GM23338 (cell line): ENCODE measurements at regions not wholly inside any gene's neighbourhood (a gene's known extent, or its start where the extent isn't known, plus 50 kb on each side); places are given as distances from the start of the nearest gene placed in this dataset.

ENCODE experiments used
- CREB1 ChIP-seq: fragments of 250-450 bp; sonication (Bioruptor Pico); IDR thresholded peaks from 2 replicates; pipeline ENCODE4 v1.5.0; 2020; ENCODE audit warnings: low read depth, mild to moderate bottlenecking, moderate library complexity
- EZH2 ChIP-seq: fragments of 200-600 bp; sonication (generic); IDR thresholded peaks from one replicate; pipeline ENCODE4 v1.8.0; 2017; ENCODE audit warnings: antibody characterized with exemption, mild to moderate bottlenecking, low read depth; ENCODE audit not compliant: unreplicated experiment
- EZH2phosphoT487 ChIP-seq: fragments of 200-600 bp; sonication (generic); IDR thresholded peaks from one replicate; pipeline ENCODE4 v1.8.1; 2018; ENCODE audit warnings: antibody characterized with exemption; ENCODE audit not compliant: unreplicated experiment
- JUNB ChIP-seq: IDR thresholded peaks from one replicate; pipeline ENCODE4 v1.6.1; 2016; ENCODE audit warnings: antibody characterized with exemption; ENCODE audit not compliant: unreplicated experiment
- POLR2AphosphoS5 ChIP-seq: IDR thresholded peaks from 2 replicates; pipeline ENCODE4 v1.6.1; 2016; ENCODE audit warnings: antibody characterized with exemption, low read depth
- TF ChIP-seq, protein P1 (sequence below), 2 experiments: fragments of 200-600 bp in 1 of 2; sonication (generic) in 1 of 2; conservative IDR thresholded peaks; 2 replicates each; pipeline versions ENCODE4 v1.5.1 to v1.6.1; 2016 to 2017; ENCODE audit warnings: antibody characterized with exemption in 2 of 2, low read depth in 2 of 2, mild to moderate bottlenecking in 2 of 2, moderate library complexity in 1 of 2

DNA sequence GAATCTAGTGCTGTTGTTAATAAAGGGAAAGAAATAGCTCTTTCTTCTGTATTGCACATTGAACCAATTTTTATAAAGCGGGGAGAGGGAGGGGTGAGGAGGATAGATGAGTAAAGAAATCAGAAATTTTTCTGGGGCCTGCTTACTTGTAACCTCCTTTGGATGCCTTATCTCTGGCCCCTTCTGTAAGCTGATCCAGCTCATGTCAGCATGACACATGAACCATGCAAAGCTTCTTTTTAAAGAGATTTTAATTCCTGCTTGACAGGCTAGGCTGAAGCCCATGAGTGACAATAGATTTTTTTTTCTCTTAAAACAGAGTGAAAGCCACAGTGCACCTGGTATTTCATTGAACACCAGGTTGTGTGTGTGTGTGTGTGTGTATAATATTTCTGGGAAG lies 325.3 kb downstream of the PRL start:
- TF ChIP-seq EZH2 (no peak), CREB1 (CRISPR knock-in tag) (no peak), JUNB (no peak), POLR2AphosphoS5 (no peak), EZH2phosphoT487 (no peak)
- TF ChIP-seq, protein P1, sequence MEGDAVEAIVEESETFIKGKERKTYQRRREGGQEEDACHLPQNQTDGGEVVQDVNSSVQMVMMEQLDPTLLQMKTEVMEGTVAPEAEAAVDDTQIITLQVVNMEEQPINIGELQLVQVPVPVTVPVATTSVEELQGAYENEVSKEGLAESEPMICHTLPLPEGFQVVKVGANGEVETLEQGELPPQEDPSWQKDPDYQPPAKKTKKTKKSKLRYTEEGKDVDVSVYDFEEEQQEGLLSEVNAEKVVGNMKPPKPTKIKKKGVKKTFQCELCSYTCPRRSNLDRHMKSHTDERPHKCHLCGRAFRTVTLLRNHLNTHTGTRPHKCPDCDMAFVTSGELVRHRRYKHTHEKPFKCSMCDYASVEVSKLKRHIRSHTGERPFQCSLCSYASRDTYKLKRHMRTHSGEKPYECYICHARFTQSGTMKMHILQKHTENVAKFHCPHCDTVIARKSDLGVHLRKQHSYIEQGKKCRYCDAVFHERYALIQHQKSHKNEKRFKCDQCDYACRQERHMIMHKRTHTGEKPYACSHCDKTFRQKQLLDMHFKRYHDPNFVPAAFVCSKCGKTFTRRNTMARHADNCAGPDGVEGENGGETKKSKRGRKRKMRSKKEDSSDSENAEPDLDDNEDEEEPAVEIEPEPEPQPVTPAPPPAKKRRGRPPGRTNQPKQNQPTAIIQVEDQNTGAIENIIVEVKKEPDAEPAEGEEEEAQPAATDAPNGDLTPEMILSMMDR (conservative IDR thresholded peaks at IDR 0.05; ENCODE audit: low read depth in 2 of 2) = no peak
